AML-193 (cell line): ENCODE measurements at regions not wholly inside any gene's neighbourhood (a gene's known extent, or its start where the extent isn't known, plus 50 kb on each side); places are given as distances from the start of the nearest gene placed in this dataset.
"Not testable (repeated sequence)": the region's sequence is repeated elsewhere in the genome, so short reads cannot be mapped to it uniquely, and the experiment has no call there.

Experiments
- DNase-seq, 2 experiments: peaks; one replicate each; lab custom pipeline; 2025; lab: John Stamatoyannopoulos, UW

DNA sequence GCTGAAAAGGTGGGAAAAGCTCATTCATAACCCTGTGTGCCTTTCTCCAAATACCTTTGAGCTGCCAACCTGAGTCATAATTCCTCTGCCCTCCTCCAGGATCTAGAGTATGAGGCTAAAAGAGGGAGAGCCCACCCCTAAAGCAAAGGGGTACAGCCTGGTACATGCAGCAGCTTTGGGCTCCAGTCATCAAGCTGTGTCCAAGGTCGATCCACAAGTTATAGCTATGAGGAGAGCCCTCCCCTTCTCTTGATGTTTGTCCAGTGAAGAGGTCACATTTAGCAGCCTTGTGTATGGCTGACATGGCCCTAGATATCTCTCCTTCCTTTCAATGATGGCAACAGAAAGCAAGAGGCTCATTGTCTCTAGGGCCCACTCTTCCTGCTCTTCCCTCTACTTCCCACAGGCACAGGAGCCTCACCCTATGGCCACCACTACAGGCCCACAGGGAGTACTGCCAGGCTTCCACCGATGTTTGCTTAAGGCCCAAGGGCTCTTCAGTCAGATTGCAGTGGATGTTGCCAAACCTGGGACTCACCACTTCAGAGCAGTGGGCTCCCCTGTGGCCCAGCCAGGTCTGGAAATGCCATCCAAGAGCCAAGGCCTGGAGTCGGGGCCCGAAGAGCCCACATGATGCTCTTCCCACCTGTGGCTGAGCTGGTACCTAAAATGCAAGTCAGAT is 176.8 kb downstream of the CD83 start:
- DNase-seq: no peak

- DNase-seq: not testable (repeated sequence)
Observed at GRCh38 chr6:14296698-14297097, 179.1 kb downstream of the CD83 start.

DNA sequence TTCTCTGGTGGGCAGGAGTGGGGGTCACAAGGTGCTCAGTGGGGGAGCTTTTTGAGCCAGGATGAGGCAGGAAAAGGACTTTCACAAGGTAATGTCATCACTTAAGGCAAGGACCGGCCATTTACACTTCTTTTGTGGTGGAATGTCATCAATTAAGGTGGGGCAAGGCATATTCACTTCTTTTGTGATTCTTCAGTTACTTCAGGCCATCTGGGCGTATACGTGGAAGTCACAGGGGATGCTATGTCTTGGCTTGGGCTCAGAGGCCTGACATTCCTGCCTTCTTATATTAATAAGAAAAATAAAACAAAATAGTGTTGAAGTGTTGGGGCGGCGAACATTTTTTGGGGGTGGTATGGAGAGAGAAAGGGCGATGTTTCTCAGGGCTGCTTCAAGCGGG is 179.5 kb downstream of the CD83 start:
- not testable (repeated sequence) for DNase-seq

GRCh38 chr6:14300189-14300588 is 182.6 kb downstream of the CD83 start:
- not testable (repeated sequence) for DNase-seq

GRCh38 chr6:14300721-14301120 is 183.1 kb downstream of the CD83 start:
- DNase-seq: not testable (repeated sequence)

DNA sequence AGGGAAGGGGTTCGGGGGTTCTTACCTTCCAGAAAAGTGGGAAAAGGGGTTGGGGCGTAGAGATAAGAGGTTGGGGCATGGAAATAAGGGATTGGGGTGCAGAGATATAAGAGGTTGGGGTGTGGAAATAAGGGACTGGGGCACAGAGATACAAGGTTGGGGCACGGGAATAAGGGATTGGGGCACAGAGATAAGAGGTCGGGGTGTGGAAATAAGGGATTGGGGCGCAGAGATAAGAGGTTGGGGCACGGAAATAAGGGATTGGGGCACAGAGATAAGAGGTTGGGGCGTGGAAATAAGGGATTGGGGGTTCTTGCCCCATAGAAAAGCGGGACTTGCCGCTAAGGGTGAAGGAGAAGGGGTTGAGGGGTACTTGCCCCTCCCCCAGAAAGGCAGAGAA is 183.9 kb downstream of the CD83 start:
- DNase-seq: not testable (repeated sequence)

DNA sequence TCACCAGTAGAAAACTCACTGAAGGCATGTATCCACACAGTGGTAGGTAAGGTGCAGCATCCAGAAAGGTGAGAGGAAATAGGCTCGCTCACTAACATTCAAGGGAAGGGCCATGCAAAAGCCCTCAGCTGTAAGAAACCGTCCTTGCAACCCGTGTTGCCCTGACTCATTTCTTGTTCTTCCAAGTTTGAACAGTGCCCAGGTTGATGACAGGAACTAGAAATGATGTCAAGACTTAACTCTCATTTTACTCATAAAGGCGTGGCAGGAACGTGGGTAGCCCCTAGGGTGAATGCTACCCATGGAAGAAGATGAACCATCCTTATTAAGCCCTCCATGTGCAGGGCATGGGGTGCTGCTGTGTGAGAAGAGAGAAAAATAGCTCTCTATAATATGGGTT is 187.6 kb downstream of the CD83 start:
- DNase-seq: no peak

DNA sequence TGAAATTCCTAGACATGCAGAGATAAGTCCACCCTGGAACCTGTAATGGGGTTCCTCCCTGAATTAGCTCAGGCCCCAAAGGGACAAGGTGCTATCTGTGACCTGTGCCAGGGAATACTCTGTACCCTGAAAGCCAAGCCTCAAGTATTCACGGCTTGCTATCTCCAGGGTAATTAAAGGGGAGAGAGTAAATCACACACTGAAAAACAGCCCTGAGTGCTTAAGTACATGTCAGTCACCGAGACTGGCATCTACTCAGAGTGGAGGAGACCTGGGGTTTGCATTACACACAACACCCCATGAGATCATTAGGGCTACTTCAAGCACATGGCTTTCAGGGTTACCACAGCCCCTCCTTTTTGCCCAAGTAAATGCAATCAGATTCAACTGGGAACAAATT is 188.1 kb downstream of the CD83 start:
- no peak for DNase-seq

GRCh38 chr6:14306151-14306906 is 188.8 kb downstream of the CD83 start:
- DNase-seq: no peak

- no peak for DNase-seq
Observed at GRCh38 chr6:14309516-14309915, 191.9 kb downstream of the CD83 start.

DNA sequence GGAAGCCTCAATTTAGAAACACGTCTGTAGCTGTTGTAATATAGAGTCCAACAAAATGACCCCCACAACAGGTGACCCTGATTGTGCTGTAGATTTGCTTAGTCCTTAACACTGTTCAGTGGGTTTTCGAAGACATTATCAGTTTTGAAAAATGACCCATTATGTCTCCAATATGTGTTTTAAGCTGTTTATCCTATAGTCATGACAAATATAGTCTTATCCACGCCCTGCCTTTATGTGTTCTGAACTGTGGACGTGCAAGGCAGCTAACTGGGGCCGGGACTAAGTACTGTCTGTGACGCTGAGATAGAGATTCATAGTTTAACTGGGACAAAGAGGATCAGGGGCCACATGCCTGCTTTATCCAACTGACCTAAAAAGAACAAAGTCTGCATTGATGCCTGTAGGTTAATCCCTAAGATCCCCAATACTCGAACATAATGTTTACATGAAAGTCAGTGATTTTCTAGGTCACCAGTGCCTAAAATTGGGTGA is 192.4 kb downstream of the CD83 start:
- DNase-seq: no peak

- no peak for DNase-seq
Observed at GRCh38 chr6:14310960-14311359, 193.4 kb downstream of the CD83 start.

DNA sequence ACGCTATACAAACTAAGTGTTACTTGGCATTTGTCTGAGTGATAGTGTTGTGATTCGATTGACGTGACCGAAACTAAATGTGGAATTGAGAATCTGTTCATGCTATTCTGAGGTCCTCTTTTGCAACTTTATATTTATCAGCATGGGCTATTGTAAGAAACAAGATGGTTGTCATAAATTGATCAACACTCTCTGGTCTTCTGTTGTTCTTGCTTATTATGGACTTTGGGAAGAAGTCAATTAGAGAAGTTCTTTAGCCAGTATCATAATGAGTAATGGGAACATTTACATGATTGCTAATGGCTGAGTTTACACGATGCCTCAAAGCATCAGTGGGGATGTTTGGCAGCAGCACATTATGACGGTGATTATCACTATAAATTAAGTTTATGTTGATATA is 195.0 kb downstream of the CD83 start:
- DNase-seq: no peak

GRCh38 chr6:14313248-14313647 is 195.7 kb downstream of the CD83 start:
- DNase-seq: no peak

GRCh38 chr6:14315353-14315752 is 197.8 kb downstream of the CD83 start:
- no peak for DNase-seq

DNA sequence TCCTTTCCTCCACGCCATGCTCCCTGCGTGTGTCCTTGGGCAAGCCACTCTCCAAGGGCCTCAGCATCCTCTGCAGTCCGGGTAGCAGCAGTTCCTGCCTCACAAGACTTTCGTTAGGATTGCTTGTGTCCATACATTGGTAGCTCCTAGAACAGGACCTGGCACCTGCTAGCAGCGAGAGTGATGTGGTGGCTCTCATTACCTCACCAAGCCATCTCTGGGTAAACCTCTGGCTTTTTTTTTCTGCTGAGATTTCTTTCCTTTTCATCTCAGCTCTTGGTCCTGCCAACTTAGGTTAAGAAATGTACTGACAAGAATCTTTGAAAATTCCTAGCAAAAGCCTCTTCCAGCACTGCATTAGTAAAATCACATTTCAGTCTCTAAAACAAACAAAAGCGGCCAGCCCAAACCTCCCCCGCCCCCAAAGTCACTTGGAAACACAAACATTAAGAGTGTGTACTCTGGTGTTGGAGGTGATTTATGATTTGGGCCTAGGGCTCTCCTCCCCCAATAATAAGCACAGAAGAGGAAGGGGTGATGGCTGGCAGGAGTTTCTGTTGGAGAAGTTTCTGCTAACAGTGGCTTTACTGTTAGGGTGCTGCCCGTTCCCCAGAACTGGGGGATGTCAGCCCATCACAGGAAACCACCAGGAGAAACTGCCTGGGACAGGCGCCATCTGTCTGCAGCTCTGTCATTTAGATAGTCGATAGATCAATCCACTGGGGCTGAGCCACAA is 199.2 kb downstream of the CD83 start:
- no peak for DNase-seq

- DNase-seq: no peak
Observed at GRCh38 chr6:14317387-14317970, 199.9 kb downstream of the CD83 start.

DNA sequence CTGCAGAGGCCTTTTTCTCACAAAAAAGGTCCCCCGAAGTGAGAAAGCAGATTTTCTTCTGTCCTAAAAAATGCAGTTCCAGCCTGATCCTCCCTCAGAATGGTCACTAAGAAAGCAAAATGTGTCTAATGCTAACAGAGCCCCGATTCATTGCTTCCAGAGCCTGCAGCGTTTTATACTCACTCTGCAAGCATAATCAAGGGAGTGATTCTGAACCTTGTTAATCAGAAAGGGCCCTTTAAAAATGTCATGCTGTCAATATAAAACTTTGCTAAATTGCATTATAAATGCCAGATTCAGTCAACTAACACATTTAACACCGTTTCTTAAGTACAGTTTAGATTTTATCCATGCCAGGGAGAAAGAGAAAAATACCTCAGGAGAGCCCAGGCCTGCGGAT is 202.8 kb downstream of the CD83 start:
- DNase-seq: no peak

DNA sequence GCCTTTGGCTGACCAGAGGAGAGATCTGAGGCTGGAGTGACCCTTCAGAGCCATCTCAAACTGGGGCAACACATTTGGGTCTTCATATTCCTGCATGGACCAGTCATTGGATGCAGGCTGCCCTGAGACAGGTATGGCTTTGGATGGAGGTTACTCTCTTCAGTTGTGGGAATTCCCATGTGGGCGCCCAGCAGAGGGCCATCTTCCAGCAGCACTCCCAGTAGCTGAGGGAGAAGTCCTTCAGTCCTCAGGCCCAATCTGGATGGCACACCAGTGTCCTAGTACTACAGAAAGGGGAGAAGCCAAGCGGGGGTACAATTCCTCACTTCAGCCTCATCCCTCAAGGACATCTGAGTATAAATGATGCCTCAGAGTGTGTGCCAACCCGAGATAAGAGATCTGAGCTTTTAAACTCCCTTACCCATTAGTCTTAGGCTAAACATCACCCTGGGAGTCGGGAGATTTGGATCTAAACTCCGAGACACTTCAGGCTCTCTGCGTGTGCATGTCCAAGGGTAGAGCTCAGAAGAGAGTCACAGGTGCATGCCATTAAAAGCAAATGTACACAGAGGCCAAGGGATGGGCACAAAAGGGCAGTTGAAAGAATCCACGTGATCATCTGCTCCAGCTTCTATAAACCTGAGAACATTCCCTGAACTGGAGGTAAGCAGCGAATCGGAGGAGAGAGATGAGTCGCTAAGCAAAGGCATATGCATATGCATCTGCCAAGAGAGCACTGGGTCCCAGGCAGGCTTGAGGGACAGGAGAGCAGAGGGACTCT is 204.6 kb downstream of the CD83 start:
- DNase-seq: no peak

DNA sequence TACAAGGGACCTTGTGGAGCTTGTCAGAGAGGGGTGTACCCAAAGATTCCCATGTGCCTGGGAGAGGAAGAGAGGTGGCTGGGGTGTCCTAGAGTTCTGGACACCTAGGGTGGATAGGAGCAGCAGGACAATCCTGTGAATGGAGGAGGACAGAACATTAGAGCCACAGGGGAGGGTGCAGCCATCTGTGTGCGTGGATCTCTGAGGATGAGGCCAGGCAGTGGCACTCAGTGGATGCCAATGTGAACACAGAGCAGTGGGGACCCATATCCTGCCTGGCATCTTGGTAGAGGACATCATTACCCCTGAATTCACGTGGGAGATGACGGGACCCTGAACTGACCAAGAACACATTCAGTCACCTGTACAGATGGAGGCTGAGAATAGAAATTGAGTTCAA is 205.3 kb downstream of the CD83 start:
- DNase-seq: no peak

GRCh38 chr6:14326774-14327173 is 209.2 kb downstream of the CD83 start:
- peak in 1 of 2 experiments; percentile 26 for DNase-seq

GRCh38 chr6:14328163-14328562 is 210.6 kb downstream of the CD83 start:
- DNase-seq: no peak
